Kidney tubule cell (primary cell): ENCODE measurements at regions not wholly inside any gene's neighbourhood (a gene's known extent, or its start where the extent isn't known, plus 50 kb on each side); places are given as distances from the start of the nearest gene placed in this dataset.
"Not testable (repeated sequence)": the region's sequence is repeated elsewhere in the genome, so short reads cannot be mapped to it uniquely, and the experiment has no call there.

ENCODE experiments used
- DNase-seq: peaks from one replicate; pipeline ENCODE4 v3.0.0-alpha.2; 2018; ENCODE audit warnings: low spot score

- DNase-seq = no peak
These were observed 441.1 kb downstream of the BCAT1 start for GRCh38 chr12:24507827-24508226.

- no peak for DNase-seq
These were observed 443.4 kb downstream of the BCAT1 start for GRCh38 chr12:24505366-24506015.

GRCh38 chr12:24503477-24503876 lies 445.4 kb downstream of the BCAT1 start:
- not testable (repeated sequence) for DNase-seq

- no peak for DNase-seq
These were observed 448.1 kb downstream of the BCAT1 start for GRCh38 chr12:24500831-24501230.

- DNase-seq = no peak
These were observed 448.5 kb downstream of the BCAT1 start for GRCh38 chr12:24500421-24500820.

- DNase-seq = peak; percentile 22
These were observed 449.5 kb downstream of the BCAT1 start for GRCh38 chr12:24499151-24500146.

GRCh38 chr12:24496755-24497154 lies 452.1 kb downstream of the BCAT1 start:
- peak; percentile 83 for DNase-seq

- peak; percentile 8 for DNase-seq
These were observed 454.5 kb downstream of the BCAT1 start for GRCh38 chr12:24494401-24494800.

- no peak for DNase-seq
These were observed 456.9 kb downstream of the BCAT1 start for GRCh38 chr12:24491968-24492367.

- no peak for DNase-seq
These were observed 459.0 kb downstream of the BCAT1 start for GRCh38 chr12:24489939-24490338.

GRCh38 chr12:24488906-24489619 lies 459.8 kb downstream of the BCAT1 start:
- no peak for DNase-seq

- DNase-seq = peak; percentile 64
These were observed 460.8 kb downstream of the BCAT1 start for GRCh38 chr12:24488091-24488596.

- DNase-seq = peak; percentile 27
These were observed 461.3 kb downstream of the BCAT1 start for GRCh38 chr12:24487606-24488005.

- DNase-seq = no peak
These were observed 465.2 kb downstream of the BCAT1 start for GRCh38 chr12:24483732-24484131.

- peak; percentile 4 for DNase-seq
These were observed 465.9 kb downstream of the BCAT1 start for GRCh38 chr12:24482882-24483604.

- DNase-seq = no peak
These were observed 466.9 kb downstream of the BCAT1 start for GRCh38 chr12:24482044-24482443.

- DNase-seq = no peak
These were observed 468.0 kb downstream of the BCAT1 start for GRCh38 chr12:24480766-24481449.

- no peak for DNase-seq
These were observed 469.8 kb downstream of the BCAT1 start for GRCh38 chr12:24479131-24479530.

GRCh38 chr12:24478254-24478653 lies 470.6 kb downstream of the BCAT1 start:
- no peak for DNase-seq

GRCh38 chr12:24476310-24476709 lies 472.6 kb downstream of the BCAT1 start:
- DNase-seq = no peak

- no peak for DNase-seq
These were observed 473.6 kb downstream of the BCAT1 start for GRCh38 chr12:24475337-24475736.
